Right ventricle myocardium superior (tissue), 1 donor: ENCODE measurements at regions not wholly inside any gene's neighbourhood (a gene's known extent, or its start where the extent isn't known, plus 50 kb on each side); places are given as distances from the start of the nearest gene placed in this dataset.

ENCODE experiments used
- ATAC-seq: fragments of 200-7000 bp; cut with Tn5 transposase; one replicate; pipeline ENCODE4 v1.9.1; 2020; ENCODE audit warnings: mild to moderate bottlenecking; ENCODE audit not compliant: poor library complexity
- DNase-seq: peaks from one replicate; pipeline ENCODE4 v3.0.0-alpha.2; 2020
- intact Hi-C: fragments of 100-400 bp; cut with DNase I; formaldehyde crosslinking; loops from one replicate; pipeline ENCODE4 v1.11.2; 2022
- donor health status: DM: no; HTN: yes; CAD: no; lungs with severe emphysema.

GRCh38 chr6:1538810-1539478, 70.8 kb upstream of the FOXC1 start:
- intact Hi-C loops: no loop called here
- DNase-seq (peak; percentile 50), ATAC-seq (peak; percentile 80)

GRCh38 chr6:1540864-1541521, 68.7 kb upstream of the FOXC1 start:
- DNase-seq: no peak
- no peak for ATAC-seq
- intact Hi-C loops: no loop called here

GRCh38 chr6:1542335-1542734, 67.4 kb upstream of the FOXC1 start:
- intact Hi-C loops: no loop called here
- DNase-seq: no peak
- no peak for ATAC-seq

GRCh38 chr6:1542764-1543163, 67.0 kb upstream of the FOXC1 start:
- no peak for ATAC-seq
- intact Hi-C loops: no loop called here
- no peak for DNase-seq

GRCh38 chr6:1544000-1544399, 65.7 kb upstream of the FOXC1 start:
- intact Hi-C loops: no loop called here
- ATAC-seq: no peak
- no peak for DNase-seq

GRCh38 chr6:1544603-1545002, 65.1 kb upstream of the FOXC1 start:
- DNase-seq: no peak
- ATAC-seq: peak; percentile 85
- intact Hi-C loops: no loop called here

GRCh38 chr6:1545654-1546053, 64.1 kb upstream of the FOXC1 start:
- no peak for DNase-seq
- no peak for ATAC-seq
- intact Hi-C loops: no loop called here

GRCh38 chr6:1547785-1548184, 61.9 kb upstream of the FOXC1 start:
- DNase-seq (no peak), ATAC-seq (no peak)
- intact Hi-C loops: no loop called here

GRCh38 chr6:1551249-1551648, 58.5 kb upstream of the FOXC1 start:
- intact Hi-C loops: no loop called here
- no peak for ATAC-seq

GRCh38 chr6:1552296-1552761, 57.4 kb upstream of the FOXC1 start:
- ATAC-seq (no peak), DNase-seq (no peak)
- intact Hi-C loops: no loop called here

More at GRCh38 chr6:1551249-1551648, 58.5 kb upstream of the FOXC1 start:
- DNase-seq: no peak

- no peak for ATAC-seq
- intact Hi-C loops: no loop called here
These were observed 56.1 kb upstream of the FOXC1 start for GRCh38 chr6:1553562-1554083.

GRCh38 chr6:1554141-1554475, 55.6 kb upstream of the FOXC1 start:
- no peak for ATAC-seq
- DNase-seq: no peak
- intact Hi-C loops: no loop called here

More at GRCh38 chr6:1553562-1554083, 56.1 kb upstream of the FOXC1 start:
- DNase-seq: no peak

GRCh38 chr6:1554476-1555310, 55.0 kb upstream of the FOXC1 start:
- intact Hi-C loops: no loop called here
- peak; percentile 89 for DNase-seq
- peak; percentile 96 for ATAC-seq

- ATAC-seq (no peak), DNase-seq (no peak)
- intact Hi-C loops: no loop called here
These were observed 51.3 kb upstream of the FOXC1 start for GRCh38 chr6:1558388-1558787.
